Astrocyte of the cerebellum (primary cell): ENCODE measurements at regions not wholly inside any gene's neighbourhood (a gene's known extent, or its start where the extent isn't known, plus 50 kb on each side); places are given as distances from the start of the nearest gene placed in this dataset.
A peak's percentile ranks its signal among the peaks of the same experiment; 100 is the strongest.

Source experiments
- DNase-seq: peaks from one replicate; pipeline ENCODE4 v3.0.0-alpha.2; 2011; ENCODE audit warnings: low read depth
- H3K4me3 ChIP-seq: 2 replicates; pipeline ENCODE4 v1.5.1; 2011; ENCODE audit warnings: mild to moderate bottlenecking, low read depth, low read length, moderate library complexity
- CTCF ChIP-seq: IDR thresholded peaks from 2 replicates; pipeline ENCODE4 v1.5.1; 2012; ENCODE audit warnings: low read length, low read depth, moderate library complexity, mild to moderate bottlenecking; ENCODE audit errors: missing control alignments
- in situ Hi-C: cut with HindIII; loops from 2 replicates; pipeline ENCODE4 v1.10.0; 2017; ENCODE audit warnings: low sequenced_read_pairs

- in situ Hi-C loops: no loop called here
- DNase-seq: no peak
- no peak overlapping the region for H3K4me3 ChIP-seq
- TF ChIP-seq CTCF: no peak
Measured at GRCh38 chr2:215836881-215837280, 176.5 kb downstream of the MREG start.

DNA sequence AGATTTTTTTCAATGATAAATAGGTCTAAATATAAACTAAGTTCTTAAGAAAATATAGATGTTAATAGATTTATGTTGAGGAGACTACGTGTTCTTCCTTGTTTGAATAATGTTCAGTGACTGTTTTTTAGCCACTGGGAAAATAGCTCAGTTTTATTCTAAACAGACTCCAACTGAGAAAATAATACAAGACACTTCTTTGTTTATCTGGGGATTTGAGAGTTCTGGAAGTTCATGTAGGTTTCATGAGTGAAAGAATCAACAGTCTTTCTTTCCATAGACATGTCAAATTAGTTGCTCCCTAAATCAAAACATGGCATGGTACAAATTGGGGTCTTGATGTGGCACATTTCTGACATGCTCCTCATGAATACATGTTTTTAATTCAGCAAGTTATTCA, 177.7 kb downstream of the MREG start:
- no peak overlapping the region for H3K4me3 ChIP-seq
- in situ Hi-C loops: no loop called here
- no peak for DNase-seq
- TF ChIP-seq CTCF: no peak

DNA sequence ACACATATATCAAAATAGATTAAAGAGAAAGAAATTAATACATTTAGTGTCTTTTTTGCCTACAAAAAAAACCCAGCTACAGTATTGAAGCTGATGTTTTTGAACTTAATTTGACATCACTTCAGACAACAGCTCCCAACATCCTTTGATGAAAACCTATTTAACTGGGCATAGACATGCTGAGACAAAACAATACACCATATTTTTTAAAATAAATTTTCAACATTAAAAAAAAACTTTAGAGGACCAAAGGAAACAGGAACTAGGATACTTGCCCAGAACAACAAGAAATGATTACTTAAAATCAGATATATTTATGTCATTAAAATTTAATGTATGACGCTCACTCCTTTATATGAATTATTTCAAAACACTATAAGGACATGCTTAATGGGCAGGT, 178.1 kb downstream of the MREG start:
- TF ChIP-seq CTCF: no peak
- DNase-seq: no peak
- in situ Hi-C loops: no loop called here

DNA sequence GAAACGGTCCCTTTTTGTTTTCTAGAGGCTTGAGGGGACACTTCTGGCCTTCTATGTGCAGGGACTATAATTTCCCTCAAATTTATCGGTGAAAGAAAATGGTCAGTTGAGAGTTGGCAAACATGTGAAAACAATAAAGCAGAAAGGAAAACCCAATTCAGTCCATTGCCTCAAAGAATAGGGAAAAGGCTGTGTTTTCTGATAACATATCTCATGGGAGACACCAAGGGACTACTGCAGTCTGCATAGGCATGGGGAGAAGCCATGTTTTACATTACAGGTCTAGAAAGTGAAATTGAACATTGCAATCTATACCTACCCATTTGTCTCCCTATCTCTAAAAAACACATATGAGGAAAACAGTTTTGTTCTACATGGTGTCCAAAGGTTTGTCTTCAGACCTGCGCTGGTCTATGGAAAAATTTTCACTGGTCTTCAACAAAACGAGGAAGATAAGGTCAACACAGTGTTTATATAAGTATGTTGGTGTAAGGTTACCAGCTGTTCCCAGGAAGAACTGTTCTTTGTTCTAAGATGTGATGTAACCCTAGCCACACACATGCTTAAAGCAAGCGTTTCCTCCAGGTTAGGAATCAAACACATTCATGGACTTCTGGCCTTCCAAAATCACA, 179.7 kb downstream of the MREG start:
- H3K4me3 ChIP-seq: no peak overlapping the region
- in situ Hi-C loops: no loop called here
- TF ChIP-seq CTCF: no peak
- peak; percentile 53 for DNase-seq

More for the DNA sequence above, 178.1 kb downstream of the MREG start:
- H3K4me3 ChIP-seq: no peak overlapping the region

DNA sequence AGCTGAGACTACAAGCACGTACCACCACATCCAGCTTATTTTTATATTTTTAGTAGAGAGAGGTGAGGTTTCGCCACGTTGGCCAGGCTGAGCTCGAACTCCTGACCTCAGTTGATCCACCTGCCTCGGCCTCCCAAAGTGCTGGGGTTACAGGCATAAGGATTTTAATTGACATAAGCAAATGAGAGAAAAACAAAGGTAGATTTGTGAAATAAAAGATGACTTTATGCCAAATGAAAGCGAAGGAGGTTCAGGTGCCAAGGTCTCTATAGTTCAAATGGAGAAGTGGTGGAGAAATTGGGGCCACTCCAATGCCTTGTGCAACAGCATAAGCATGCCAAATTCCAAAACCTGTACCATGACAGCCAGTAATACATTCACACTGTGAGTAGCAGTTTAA, 180.6 kb downstream of the MREG start:
- H3K4me3 ChIP-seq: no peak overlapping the region
- DNase-seq: no peak
- in situ Hi-C loops: no loop called here
- no peak for TF ChIP-seq CTCF

DNA sequence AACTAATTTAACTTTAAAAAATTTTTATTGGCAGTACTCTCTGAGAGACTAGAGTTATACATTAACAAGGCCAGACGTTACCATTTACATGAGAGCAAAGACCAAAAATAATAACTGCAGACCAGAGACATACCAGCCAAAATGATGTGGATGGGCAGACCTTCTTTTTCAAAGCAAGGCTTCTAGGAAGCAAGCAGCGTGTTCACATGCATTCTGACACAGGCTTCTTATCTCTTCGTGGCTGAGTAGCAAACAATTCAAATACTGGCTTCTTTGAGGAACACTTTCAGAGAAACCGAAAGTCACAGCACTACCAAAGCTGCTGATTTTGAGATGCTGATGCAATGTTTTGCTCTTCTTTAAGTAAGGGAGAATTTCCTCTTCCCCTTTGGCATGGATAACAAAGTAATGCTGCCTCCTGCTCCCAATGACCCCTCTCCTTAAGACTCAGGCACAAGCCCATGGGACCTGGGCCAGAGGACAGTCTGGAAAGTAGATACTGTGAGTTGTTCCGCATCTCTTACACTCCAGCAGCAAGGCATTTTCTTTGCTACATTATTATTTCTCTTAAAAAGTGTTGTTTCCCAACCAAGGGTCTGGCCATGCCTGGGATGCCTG, 181.9 kb downstream of the MREG start:
- no peak overlapping the region for H3K4me3 ChIP-seq
- in situ Hi-C loops: no loop called here
- no peak for DNase-seq
- no peak for TF ChIP-seq CTCF
